NT2/D1 (cell line): ENCODE measurements at regions not wholly inside any gene's neighbourhood (a gene's known extent, or its start where the extent isn't known, plus 50 kb on each side); places are given as distances from the start of the nearest gene placed in this dataset.

Source experiments
- SUZ12 ChIP-seq: IDR thresholded peaks from 2 replicates; pipeline ENCODE4 v1.6.1; 2011; ENCODE audit not compliant: insufficient read length, insufficient read depth; ENCODE audit errors: extremely low read depth
- YY1 ChIP-seq: IDR thresholded peaks from 2 replicates; pipeline ENCODE4 v1.6.1; 2011; ENCODE audit not compliant: insufficient read length, insufficient read depth

DNA sequence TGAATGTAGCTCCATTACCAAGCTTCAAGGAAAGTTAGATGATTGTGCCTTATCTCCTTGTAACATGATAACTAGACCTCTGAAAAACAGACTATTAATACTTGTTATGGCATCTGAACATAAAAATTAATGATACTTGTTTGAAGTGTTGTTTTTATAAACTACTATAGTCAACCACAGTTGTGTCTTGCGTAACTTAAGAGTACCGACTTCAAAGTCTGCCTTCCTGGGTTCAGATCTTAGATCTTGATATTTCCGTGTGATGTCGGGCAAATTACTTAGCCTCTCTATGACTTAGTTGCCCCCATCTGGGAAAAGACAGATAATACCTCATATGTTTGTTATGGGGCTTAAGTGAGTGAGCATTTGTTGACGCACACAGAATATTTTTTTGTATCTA, 906.5 kb downstream of the JRKL start:
- TF ChIP-seq YY1, result no peak
- no peak for TF ChIP-seq SUZ12
